H9 (cell line): ENCODE measurements at regions not wholly inside any gene's neighbourhood (a gene's known extent, or its start where the extent isn't known, plus 50 kb on each side); places are given as distances from the start of the nearest gene placed in this dataset.

Experiments used
- DNase-seq: peaks from one replicate; pipeline ENCODE4 v3.0.0-alpha.2; 2017
- H2AFZ ChIP-seq: one replicate; pipeline ENCODE4 v1.6.1; 2013; ENCODE audit warnings: mild to moderate bottlenecking, low read length, control low read depth, moderate library complexity
- H2AK5ac ChIP-seq: 2 replicates; pipeline ENCODE4 v1.6.1; 2013; ENCODE audit warnings: low read length, control low read depth, mixed read lengths; ENCODE audit not compliant: insufficient read length
- H2BK120ac ChIP-seq: one replicate; pipeline ENCODE4 v1.6.1; 2013; ENCODE audit warnings: low read depth, mild to moderate bottlenecking, low read length, control low read depth, inconsistent platforms; ENCODE audit not compliant: poor library complexity, severe bottlenecking
- H2BK12ac ChIP-seq: 2 replicates; pipeline ENCODE4 v1.6.1; 2013; ENCODE audit warnings: low read length, control low read depth, mixed read lengths, low read depth; ENCODE audit not compliant: insufficient read length
- H2BK15ac ChIP-seq: 2 replicates; pipeline ENCODE4 v1.6.1; 2013; ENCODE audit warnings: low read depth, low read length, control low read depth
- H2BK20ac ChIP-seq: one replicate; pipeline ENCODE4 v1.6.1; 2013; ENCODE audit warnings: low read depth, mild to moderate bottlenecking, low read length, control low read depth, inconsistent platforms; ENCODE audit not compliant: poor library complexity, severe bottlenecking
- H2BK5ac ChIP-seq: 2 replicates; pipeline ENCODE4 v1.6.1; 2013; ENCODE audit warnings: low read length, control low read depth, mixed read lengths; ENCODE audit not compliant: insufficient read length
- H3K14ac ChIP-seq: 2 replicates; pipeline ENCODE4 v1.6.1; 2013; ENCODE audit warnings: low read length, control low read depth; ENCODE audit not compliant: insufficient read depth
- H3K18ac ChIP-seq: 2 replicates; pipeline ENCODE4 v1.6.1; 2013; ENCODE audit warnings: low read depth, mild to moderate bottlenecking, mixed read lengths, low read length, control low read depth; ENCODE audit not compliant: insufficient read length
- H3K23ac ChIP-seq: 2 replicates; pipeline ENCODE4 v1.6.1; 2013; ENCODE audit warnings: low read length, control low read depth, mixed read lengths, low read depth; ENCODE audit not compliant: insufficient read length
- H3K23me2 ChIP-seq: 2 replicates; pipeline ENCODE4 v1.6.1; 2013; ENCODE audit warnings: low read depth, mild to moderate bottlenecking, mixed read lengths, low read length, control low read depth; ENCODE audit not compliant: insufficient read length, poor library complexity, severe bottlenecking
- H3K27ac ChIP-seq: 2 replicates; pipeline ENCODE4 v1.5.1; 2013; ENCODE audit warnings: low read length, control low read depth, mixed read lengths, low read depth; ENCODE audit not compliant: insufficient read length
- H3K27me3 ChIP-seq: 2 replicates; pipeline ENCODE4 v1.6.1; 2013; ENCODE audit warnings: low read length, control low read depth, inconsistent platforms; ENCODE audit not compliant: insufficient read depth
- H3K4ac ChIP-seq: 2 replicates; pipeline ENCODE4 v1.6.1; 2013; ENCODE audit warnings: low read depth, mild to moderate bottlenecking, control low read depth, inconsistent platforms, low read length, moderate library complexity
- H3K4me1 ChIP-seq: 2 replicates; pipeline ENCODE4 v1.6.1; 2013; ENCODE audit warnings: low read length, control low read depth, inconsistent platforms; ENCODE audit not compliant: insufficient read depth
- H3K4me2 ChIP-seq: 2 replicates; pipeline ENCODE4 v1.6.1; 2013; ENCODE audit warnings: low read length, control low read depth, mixed read lengths; ENCODE audit not compliant: insufficient read length, insufficient read depth
- H3K56ac ChIP-seq: 2 replicates; pipeline ENCODE4 v1.6.1; 2013; ENCODE audit warnings: low read depth, mild to moderate bottlenecking, mixed read lengths, low read length, control low read depth; ENCODE audit not compliant: insufficient read length
- H3K79me1 ChIP-seq: 2 replicates; pipeline ENCODE4 v1.6.1; 2013; ENCODE audit warnings: low read depth, mild to moderate bottlenecking, moderate library complexity, low read length, control low read depth, inconsistent platforms; ENCODE audit not compliant: insufficient read depth, poor library complexity, severe bottlenecking
- H3K79me2 ChIP-seq: 2 replicates; pipeline ENCODE4 v1.6.1; 2013; ENCODE audit warnings: low read length, control low read depth, inconsistent platforms; ENCODE audit not compliant: insufficient read depth
- H3K9ac ChIP-seq: 2 replicates; pipeline ENCODE4 v1.6.1; 2013; ENCODE audit warnings: low read length, control low read depth, mixed read lengths; ENCODE audit not compliant: insufficient read length; ENCODE audit errors: extremely low read depth
- H3K9me3 ChIP-seq: one replicate; pipeline ENCODE4 v1.6.1; 2013; ENCODE audit warnings: low read depth, low read length, inconsistent platforms; ENCODE audit not compliant: control insufficient read depth
- H3T11ph ChIP-seq: one replicate; pipeline ENCODE4 v1.6.1; 2013; ENCODE audit warnings: mild to moderate bottlenecking, low read length, control low read depth, inconsistent platforms
- H4K20me1 ChIP-seq: one replicate; pipeline ENCODE4 v1.6.1; 2013; ENCODE audit not compliant: control insufficient read depth, insufficient read length, insufficient read depth
- H4K5ac ChIP-seq: 2 replicates; pipeline ENCODE4 v1.6.1; 2013; ENCODE audit warnings: low read depth, mild to moderate bottlenecking, mixed read lengths, low read length, control low read depth; ENCODE audit not compliant: insufficient read length
- H4K8ac ChIP-seq: replicated peaks from 2 replicates; pipeline ENCODE4 v1.6.1; 2013; ENCODE audit warnings: low read length, control low read depth, mixed read lengths, low read depth; ENCODE audit not compliant: insufficient read length
- H4K91ac ChIP-seq: 2 replicates; pipeline ENCODE4 v1.6.1; 2013; ENCODE audit warnings: low read depth, mild to moderate bottlenecking, moderate library complexity, mixed read lengths, low read length, control low read depth; ENCODE audit not compliant: insufficient read length
- H3K27ac Mint-ChIP-seq, 3 experiments: 2 replicates in 2 of 3; 3 replicates in 1 of 3; pipeline ENCODE4 v1.8.0; 2020 to 2021; ENCODE audit warnings: mixed read lengths in 3 of 3, mild to moderate bottlenecking in 1 of 3, moderate library complexity in 1 of 3
- H3K27me3 Mint-ChIP-seq: 2 replicates; pipeline ENCODE4 v1.8.0; 2021; ENCODE audit warnings: low read depth, mild to moderate bottlenecking, moderate library complexity, mixed read lengths
- H3K36me3 Mint-ChIP-seq, 3 experiments: 2 replicates in 2 of 3; 3 replicates in 1 of 3; pipeline ENCODE4 v1.8.0; 2020 to 2021; ENCODE audit warnings: low read depth in 3 of 3, mixed read lengths in 3 of 3; ENCODE audit not compliant: insufficient read depth in 1 of 3
- H3K4me1 Mint-ChIP-seq, 2 experiments: 2 replicates each; pipeline ENCODE4 v1.8.0; 2020; ENCODE audit warnings: mixed read lengths in 2 of 2
- H3K4me3 Mint-ChIP-seq, 2 experiments: 2 replicates in 1 of 2; 3 replicates in 1 of 2; pipeline ENCODE4 v1.8.0; 2020 to 2021; ENCODE audit warnings: mild to moderate bottlenecking in 2 of 2, mixed read lengths in 2 of 2, moderate library complexity in 1 of 2
- H3K9me3 Mint-ChIP-seq, 2 experiments: 2 replicates in 1 of 2; 3 replicates in 1 of 2; pipeline ENCODE4 v1.8.0; 2020; ENCODE audit warnings: mild to moderate bottlenecking in 2 of 2, mixed read lengths in 2 of 2, moderate library complexity in 1 of 2
- CTCF ChIP-seq: fragments of 200-600 bp; sonication (generic); conservative IDR thresholded peaks from 3 replicates; pipeline ENCODE4 v1.8.0; 2021; ENCODE audit warnings: antibody characterized with exemption, mild to moderate bottlenecking

GRCh38 chr1:98304888-98305287, 356.6 kb upstream of the SNX7 start:
- Histone ChIP-seq H3K27me3 (no peaks in the 10 kb centered on the region), H3K14ac (no peak overlapping the region), H3K23ac (no peak overlapping the region), H3K4ac (no peak overlapping the region), H3K23me2 (no peaks in the 10 kb centered on the region), H4K91ac (no peak overlapping the region), H2BK12ac (no peak overlapping the region), H4K5ac (no peak overlapping the region), H4K20me1 (no peaks in the 10 kb centered on the region), H4K8ac (no peak overlapping the region), H3K79me2 (no peaks in the 10 kb centered on the region), H3K9ac (no peak overlapping the region), H2BK20ac (no peak overlapping the region), H2BK5ac (no peak overlapping the region), H2AFZ (no peak overlapping the region), H2BK15ac (no peak overlapping the region), H3K27ac (no peak overlapping the region), H3T11ph (no peak overlapping the region), H2AK5ac (no peak overlapping the region), H3K4me1 (no peaks in the 10 kb centered on the region), H3K18ac (no peak overlapping the region), H3K4me2 (no peak overlapping the region), H2BK120ac (no peak overlapping the region), H3K9me3 (no peaks in the 10 kb centered on the region), H3K79me1 (no peaks in the 10 kb centered on the region), H3K56ac (no peak overlapping the region)
- Mint-ChIP-seq H3K9me3 (no peaks in the 10 kb centered on the region), H3K4me1 (no peaks in the 10 kb centered on the region), H3K4me3 (no peak overlapping the region), H3K36me3 (no peaks in the 10 kb centered on the region), H3K27ac (no peak overlapping the region), H3K27me3 (no peaks in the 10 kb centered on the region)
- no peak for TF ChIP-seq CTCF
- no peak for DNase-seq
